H1 (cell line): ENCODE measurements at regions not wholly inside any gene's neighbourhood (a gene's known extent, or its start where the extent isn't known, plus 50 kb on each side); places are given as distances from the start of the nearest gene placed in this dataset.

Source experiments
- CTCF ChIA-PET: fragments of 300-600 bp; sonication (Branson Sonifier 250); formaldehyde crosslinking; loops from one replicate; lab custom pipeline; 2021; ENCODE audit not compliant: partially characterized antibody; lab: Charles Lee
- POLR2A ChIA-PET: fragments of 300-600 bp; sonication (Branson Sonifier 250); formaldehyde crosslinking; loops from one replicate; lab custom pipeline; 2021; ENCODE audit warnings: inconsistent platforms; ENCODE audit not compliant: partially characterized antibody; lab: Charles Lee
- DNase-seq, 2 experiments: peaks; one replicate each; pipeline versions ENCODE4 v3.0.0 to v3.0.0-alpha.2; 2010 to 2022; ENCODE audit warnings: low spot score in 2 of 2, low read depth in 1 of 2, mixed read lengths in 1 of 2
- FAIRE-seq: peaks from 2 replicates; lab custom pipeline; 2011; peaks lifted over from hg19 to GRCh38; lab: Jason Lieb, UNC
- H2AFZ ChIP-seq: 2 replicates; pipeline ENCODE4 v1.8.1; 2012; ENCODE audit warnings: low read length, inconsistent platforms
- H2AK5ac ChIP-seq: 2 replicates; pipeline ENCODE4 v1.6.1; 2013; ENCODE audit warnings: low read depth, low read length
- H2BK120ac ChIP-seq: replicated peaks from 2 replicates; pipeline ENCODE3; 2013; ENCODE audit warnings: low read depth, low read length, inconsistent platforms
- H2BK12ac ChIP-seq: 2 replicates; pipeline ENCODE4 v1.6.1; 2013; ENCODE audit warnings: low read depth, low read length
- H2BK15ac ChIP-seq: 2 replicates; pipeline ENCODE4 v1.6.1; 2013; ENCODE audit warnings: low read length
- H2BK20ac ChIP-seq: 2 replicates; pipeline ENCODE4 v1.6.1; 2013; ENCODE audit warnings: low read length
- H2BK5ac ChIP-seq: 2 replicates; pipeline ENCODE4 v1.6.1; 2013; ENCODE audit warnings: low read depth, low read length
- H3K14ac ChIP-seq: 2 replicates; pipeline ENCODE4 v1.6.1; 2013; ENCODE audit warnings: inconsistent platforms; ENCODE audit not compliant: insufficient read length
- H3K18ac ChIP-seq: 2 replicates; pipeline ENCODE4 v1.6.1; 2013; ENCODE audit warnings: low read length; ENCODE audit errors: extremely low read depth
- H3K23ac ChIP-seq: 2 replicates; pipeline ENCODE4 v1.6.1; 2013; ENCODE audit warnings: inconsistent platforms; ENCODE audit not compliant: insufficient read length
- H3K23me2 ChIP-seq: 2 replicates; pipeline ENCODE4 v1.6.1; 2013; ENCODE audit warnings: low read depth, low read length
- H3K27ac ChIP-seq: 2 replicates; pipeline ENCODE4 v1.6.1; 2011; ENCODE audit warnings: low read depth, low read length, inconsistent platforms
- H3K27me3 ChIP-seq, 4 experiments: replicated peaks in 1 of 4; 1 replicate in 1 of 4; 2 replicates in 3 of 4; pipeline versions ENCODE4 v1.6.1 to v1.8.1; 2011 to 2013; ENCODE audit warnings: low read length in 3 of 4, mild to moderate bottlenecking in 3 of 4, inconsistent platforms in 2 of 4, mixed read lengths in 2 of 4, moderate library complexity in 1 of 4; ENCODE audit not compliant: control insufficient read depth in 3 of 4, insufficient read depth in 3 of 4; ENCODE audit errors: extremely low read depth in 1 of 4
- H3K36me3 ChIP-seq, 4 experiments: 2 replicates each; pipeline versions ENCODE4 v1.6.1 to v1.8.1; 2011 to 2013; ENCODE audit warnings: mild to moderate bottlenecking in 4 of 4, low read length in 3 of 4, moderate library complexity in 2 of 4, control low read depth in 1 of 4, inconsistent platforms in 1 of 4; ENCODE audit not compliant: insufficient read depth in 4 of 4, control insufficient read depth in 2 of 4
- H3K4ac ChIP-seq: replicated peaks from 2 replicates; pipeline ENCODE3; 2013; ENCODE audit warnings: low read length, low read depth, mixed read lengths, inconsistent platforms; ENCODE audit not compliant: insufficient read length
- H3K4me1 ChIP-seq, 4 experiments: replicated peaks in 1 of 4; 1 replicate in 1 of 4; 2 replicates in 3 of 4; pipeline versions ENCODE4 v1.6.1 to v1.8.1; 2011 to 2013; ENCODE audit warnings: low read length in 3 of 4, inconsistent platforms in 2 of 4, mixed read lengths in 1 of 4; ENCODE audit not compliant: insufficient read depth in 4 of 4, control insufficient read depth in 3 of 4
- H3K4me2 ChIP-seq, 2 experiments: 2 replicates each; pipeline versions ENCODE4 v1.6.1 to v1.8.1; 2011 to 2013; ENCODE audit warnings: low read depth in 2 of 2, low read length in 2 of 2, control low read depth in 1 of 2, inconsistent platforms in 1 of 2, mild to moderate bottlenecking in 1 of 2; ENCODE audit not compliant: insufficient read depth in 1 of 2
- H3K4me3 ChIP-seq, 4 experiments: fragments of 200-600, 300-600 bp in 1 of 4; sonication (generic), shearing (Covaris generic), sonication (Bioruptor Twin) in 1 of 4; 2 replicates each; pipeline versions ENCODE4 v1.5.1 to v1.8.1; 2011 to 2016; ENCODE audit warnings: low read length in 4 of 4, low read depth in 3 of 4, control low read depth in 2 of 4, inconsistent platforms in 2 of 4, mild to moderate bottlenecking in 2 of 4, mixed read lengths in 1 of 4, moderate library complexity in 1 of 4; ENCODE audit not compliant: insufficient read depth in 2 of 4; ENCODE audit errors: extremely low read depth in 1 of 4
- H3K56ac ChIP-seq: replicated peaks from 2 replicates; pipeline ENCODE3; 2013; ENCODE audit warnings: low read depth, mild to moderate bottlenecking, mixed read lengths, low read length, inconsistent platforms; ENCODE audit not compliant: insufficient read length
- H3K79me1 ChIP-seq: 2 replicates; pipeline ENCODE4 v1.6.1; 2013; ENCODE audit warnings: low read depth, low read length, control low read depth
- H3K79me2 ChIP-seq, 2 experiments: 2 replicates each; pipeline versions ENCODE4 v1.6.1 to v1.8.1; 2012 to 2013; ENCODE audit warnings: low read length in 2 of 2, mild to moderate bottlenecking in 2 of 2, inconsistent platforms in 1 of 2; ENCODE audit not compliant: insufficient read depth in 2 of 2, control insufficient read depth in 1 of 2
- H3K9ac ChIP-seq, 4 experiments: replicated peaks in 1 of 4; 1 replicate in 1 of 4; 2 replicates in 3 of 4; pipeline versions ENCODE4 v1.6.1 to v1.8.1; 2011 to 2013; ENCODE audit warnings: low read depth in 3 of 4, low read length in 3 of 4, control low read depth in 2 of 4, mild to moderate bottlenecking in 2 of 4, moderate library complexity in 2 of 4, inconsistent platforms in 1 of 4; ENCODE audit errors: extremely low read depth in 1 of 4
- H3K9me3 ChIP-seq, 2 experiments: 2 replicates each; pipeline versions ENCODE4 v1.6.1 to v1.8.1; 2012 to 2013; ENCODE audit warnings: mild to moderate bottlenecking in 2 of 2, moderate library complexity in 2 of 2, control low read depth in 1 of 2, inconsistent platforms in 1 of 2, low read depth in 1 of 2, low read length in 1 of 2, mixed read lengths in 1 of 2; ENCODE audit not compliant: insufficient read depth in 2 of 2
- H4K20me1 ChIP-seq, 2 experiments: replicated peaks in 1 of 2; 2 replicates each; pipeline versions ENCODE3 to v1.8.1; 2011 to 2013; ENCODE audit warnings: inconsistent platforms in 2 of 2, low read length in 2 of 2, mild to moderate bottlenecking in 1 of 2; ENCODE audit not compliant: insufficient read depth in 2 of 2, control insufficient read depth in 1 of 2
- H4K5ac ChIP-seq: 2 replicates; pipeline ENCODE4 v1.6.1; 2013; ENCODE audit warnings: low read length, low read depth, mixed read lengths, inconsistent platforms; ENCODE audit not compliant: insufficient read length
- H4K8ac ChIP-seq: 2 replicates; pipeline ENCODE4 v1.8.0; 2013; ENCODE audit warnings: mild to moderate bottlenecking, moderate library complexity, low read length, inconsistent platforms; ENCODE audit not compliant: insufficient read depth; ENCODE audit errors: extremely low read depth
- H4K91ac ChIP-seq: replicated peaks from 2 replicates; pipeline ENCODE3; 2013; ENCODE audit warnings: low read length, mixed read lengths, inconsistent platforms; ENCODE audit not compliant: insufficient read length
- BACH1 ChIP-seq: IDR thresholded peaks from 2 replicates; pipeline ENCODE4 v1.6.1; 2012; ENCODE audit warnings: low read length, improper control_type of control experiment
- HDAC2 ChIP-seq, 2 experiments: fragments of 300-600 bp in 1 of 2; sonication (generic) in 1 of 2; IDR thresholded peaks; 2 replicates each; pipeline ENCODE4 v1.6.1; 2011 to 2012; ENCODE audit warnings: low read depth in 2 of 2, low read length in 2 of 2, mild to moderate bottlenecking in 2 of 2, moderate library complexity in 2 of 2, borderline replicate concordance in 1 of 2, inconsistent platforms in 1 of 2
- KDM1A ChIP-seq: fragments of 200-600, 300-600 bp; sonication (generic); IDR thresholded peaks from 2 replicates; pipeline ENCODE4 v1.7.1; 2016; ENCODE audit warnings: mild to moderate bottlenecking, low read length, borderline replicate concordance
- POU5F1 ChIP-seq: IDR thresholded peaks from 2 replicates; pipeline ENCODE4 v1.6.1; 2011; ENCODE audit warnings: low read depth, mild to moderate bottlenecking, low read length, moderate library complexity
- RAD21 ChIP-seq, 2 experiments: IDR thresholded peaks in 1 of 2; conservative IDR thresholded peaks in 1 of 2; 2 replicates each; pipeline ENCODE4 v1.6.1; 2011; ENCODE audit warnings: low read depth in 2 of 2, low read length in 2 of 2, improper control_type of control experiment in 1 of 2, inconsistent platforms in 1 of 2, mild to moderate bottlenecking in 1 of 2, moderate library complexity in 1 of 2
- SIN3A ChIP-seq, 2 experiments: IDR thresholded peaks in 1 of 2; conservative IDR thresholded peaks in 1 of 2; 2 replicates each; pipeline ENCODE4 v1.6.1; 2011 to 2012; ENCODE audit warnings: low read length in 2 of 2, improper control_type of control experiment in 1 of 2, low read depth in 1 of 2, mild to moderate bottlenecking in 1 of 2
- WGBS, 2 experiments: shearing (Covaris generic) in 1 of 2; methylation state at CpG; one replicate each; pipeline versions ENCODE4 v1.1.6 to v1.1.7; 2013 to 2015; ENCODE audit warnings: low lambda C conversion rate in 2 of 2, mixed read lengths in 2 of 2, inconsistent platforms in 1 of 2, low coverage in 1 of 2, missing lambda C conversion rate in 1 of 2; ENCODE audit not compliant: insufficient replicate concordance in 2 of 2, insufficient coverage in 1 of 2, insufficient read length in 1 of 2; ENCODE audit errors: extremely low coverage in 1 of 2, missing lambda C conversion rate in 1 of 2; 5-methylcytosine and 5-hydroxymethylcytosine counted together
- TF ChIP-seq, protein P1 (sequence below): IDR thresholded peaks from 2 replicates; pipeline ENCODE4 v1.6.1; 2011; ENCODE audit warnings: low read depth, mild to moderate bottlenecking, low read length; ENCODE audit not compliant: insufficient read depth
- TF ChIP-seq, protein P2 (sequence below), 3 experiments: IDR thresholded peaks; 1 replicate in 2 of 3; 2 replicates in 1 of 3; pipeline versions ENCODE4 v1.5.1 to v1.6.1; 2011; ENCODE audit warnings: low read length in 3 of 3, mild to moderate bottlenecking in 3 of 3, inconsistent platforms in 2 of 3, low read depth in 1 of 3, moderate library complexity in 1 of 3; ENCODE audit not compliant: insufficient read depth in 1 of 3; ENCODE audit errors: control extremely low read depth in 1 of 3

- no peak overlapping the region for H3K27ac ChIP-seq
- no peak overlapping the region for H3K14ac ChIP-seq
- H2BK15ac ChIP-seq, result no peak overlapping the region
- H3K9ac ChIP-seq, result no peak overlapping the region
- H3K4me2 ChIP-seq, result no peak overlapping the region
- H4K5ac ChIP-seq, result no peak overlapping the region
- H3K4me1 ChIP-seq, result no peaks in the 10 kb centered on the region
- no peaks in the 10 kb centered on the region for H4K20me1 ChIP-seq
- no peak overlapping the region for H4K91ac ChIP-seq
- no peak overlapping the region for H2AK5ac ChIP-seq
- WGBS, 2 experiments, result 100% methylated on average over 5 of the region's 5 CpGs; no CpG with 5 or more reads in 1 of the 2 experiments
- no peak overlapping the region for H3K4ac ChIP-seq
- no peak overlapping the region for H2AFZ ChIP-seq
- ChIA-PET POLR2A (no interaction called here), CTCF (interaction anchor here (1.3 kb wide), 1 partner anchor 48 kb away, joined by 3 read pairs; no protein-coding TSS in a partner anchor)
- H3K36me3 ChIP-seq, result no peaks in the 10 kb centered on the region
- H3K79me1 ChIP-seq, result no peaks in the 10 kb centered on the region
- H2BK120ac ChIP-seq, result no peak overlapping the region
- H3K18ac ChIP-seq, result no peak overlapping the region
- no peak overlapping the region for H2BK12ac ChIP-seq
- H3K27me3 ChIP-seq, result no peaks in the 10 kb centered on the region
- DNase-seq (no peak), FAIRE-seq (no peak)
- no peak overlapping the region for H2BK20ac ChIP-seq
- H3K9me3 ChIP-seq, result no peaks in the 10 kb centered on the region
- no peaks in the 10 kb centered on the region for H3K79me2 ChIP-seq
- no peak overlapping the region for H4K8ac ChIP-seq
- no peak overlapping the region for H3K56ac ChIP-seq
- H2BK5ac ChIP-seq, result no peak overlapping the region
- H3K23ac ChIP-seq, result no peak overlapping the region
- no peaks in the 10 kb centered on the region for H3K23me2 ChIP-seq
- H3K4me3 ChIP-seq, result no peak overlapping the region
- TF ChIP-seq POU5F1, result no peak
- no peak for TF ChIP-seq HDAC2 (IDR thresholded peaks at IDR 0.05; ENCODE audit: borderline replicate concordance in 1 of 2, low read depth in 2 of 2, low read length in 2 of 2)
- no peak for TF ChIP-seq RAD21 (IDR thresholded peaks at IDR 0.05 in 1 of 2, conservative IDR thresholded peaks at IDR 0.05 in 1 of 2; ENCODE audit: low read depth in 2 of 2, low read length in 2 of 2)
- TF ChIP-seq SIN3A (conservative IDR thresholded peaks at IDR 0.05 in 1 of 2, IDR thresholded peaks at IDR 0.05 in 1 of 2; ENCODE audit: low read depth in 1 of 2, low read length in 2 of 2), result no peak
- no peak for TF ChIP-seq KDM1A
- TF ChIP-seq, protein P1, sequence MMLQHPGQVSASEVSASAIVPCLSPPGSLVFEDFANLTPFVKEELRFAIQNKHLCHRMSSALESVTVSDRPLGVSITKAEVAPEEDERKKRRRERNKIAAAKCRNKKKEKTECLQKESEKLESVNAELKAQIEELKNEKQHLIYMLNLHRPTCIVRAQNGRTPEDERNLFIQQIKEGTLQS, result no peak
- TF ChIP-seq, protein P2, sequence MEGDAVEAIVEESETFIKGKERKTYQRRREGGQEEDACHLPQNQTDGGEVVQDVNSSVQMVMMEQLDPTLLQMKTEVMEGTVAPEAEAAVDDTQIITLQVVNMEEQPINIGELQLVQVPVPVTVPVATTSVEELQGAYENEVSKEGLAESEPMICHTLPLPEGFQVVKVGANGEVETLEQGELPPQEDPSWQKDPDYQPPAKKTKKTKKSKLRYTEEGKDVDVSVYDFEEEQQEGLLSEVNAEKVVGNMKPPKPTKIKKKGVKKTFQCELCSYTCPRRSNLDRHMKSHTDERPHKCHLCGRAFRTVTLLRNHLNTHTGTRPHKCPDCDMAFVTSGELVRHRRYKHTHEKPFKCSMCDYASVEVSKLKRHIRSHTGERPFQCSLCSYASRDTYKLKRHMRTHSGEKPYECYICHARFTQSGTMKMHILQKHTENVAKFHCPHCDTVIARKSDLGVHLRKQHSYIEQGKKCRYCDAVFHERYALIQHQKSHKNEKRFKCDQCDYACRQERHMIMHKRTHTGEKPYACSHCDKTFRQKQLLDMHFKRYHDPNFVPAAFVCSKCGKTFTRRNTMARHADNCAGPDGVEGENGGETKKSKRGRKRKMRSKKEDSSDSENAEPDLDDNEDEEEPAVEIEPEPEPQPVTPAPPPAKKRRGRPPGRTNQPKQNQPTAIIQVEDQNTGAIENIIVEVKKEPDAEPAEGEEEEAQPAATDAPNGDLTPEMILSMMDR (IDR thresholded peaks at IDR 0.05; ENCODE audit: control extremely low read depth in 1 of 3, insufficient read depth in 1 of 3, low read depth in 1 of 3, low read length in 3 of 3), result no peak
- no peak for TF ChIP-seq BACH1
Observed at GRCh38 chr4:177699365-177700213, 257.4 kb upstream of the AGA start.
